ENCODE measurements at regions not wholly inside any gene's neighbourhood (a gene's known extent, or its start where the extent isn't known, plus 50 kb on each side); places are given as distances from the start of the nearest gene placed in this dataset.

GRCh38 chr2:128591022-128591860 lies 272.6 kb upstream of the HS6ST1 start:
- Histone ChIP-seq H3K4me3 (ENCODE audit: low read depth in 1 of 3, low read length in 3 of 3) (no peak overlapping the region), H3K9ac (ENCODE audit: low read depth in 1 of 2, low read length in 2 of 2) (no peak overlapping the region), H3K36me3 (ENCODE audit: control insufficient read depth in 4 of 4, insufficient read depth in 3 of 4, low read depth in 1 of 4, low read length in 3 of 4) (no peaks in the 10 kb centered on the region), H3K27ac (ENCODE audit: low read depth in 1 of 2, low read length in 2 of 2) (no peak overlapping the region), H3K4me1 (ENCODE audit: control insufficient read depth in 4 of 4, insufficient read depth in 4 of 4, low read length in 3 of 4) (peaks cover 4 to 38% (median 26%) of the 10 kb centered on the region in 4 donors), H3K9me3 (ENCODE audit: control insufficient read depth in 4 of 4, low read length in 3 of 4) (no peaks in the 10 kb centered on the region), H3K27me3 (ENCODE audit: control insufficient read depth in 4 of 4, insufficient read depth in 4 of 4, low read length in 3 of 4) (no peaks in the 10 kb centered on the region)
- TF ChIP-seq RXRA (IDR thresholded peaks at IDR 0.05), result no peak
- TF ChIP-seq REST (IDR thresholded peaks at IDR 0.05), result no peak
- TF ChIP-seq HNF4G (IDR thresholded peaks at IDR 0.05), result no peak
- TF ChIP-seq RAD21 (IDR thresholded peaks at IDR 0.05), result no peak
- TF ChIP-seq FOXA1 (IDR thresholded peaks at IDR 0.05), result no peak
- no peak for TF ChIP-seq SP1 (IDR thresholded peaks at IDR 0.05)
- no peak for TF ChIP-seq TAF1 (conservative IDR thresholded peaks at IDR 0.05)
- WGBS, result 87% methylated on average over 8 of the region's 8 CpGs
- no peak for DNase-seq (ENCODE audit: low spot score)

- Histone ChIP-seq H3K9me3 (ENCODE audit: control insufficient read depth in 4 of 4, low read length in 3 of 4) (no peaks in the 10 kb centered on the region), H3K36me3 (ENCODE audit: control insufficient read depth in 4 of 4, insufficient read depth in 3 of 4, low read depth in 1 of 4, low read length in 3 of 4) (no peaks in the 10 kb centered on the region), H3K27me3 (ENCODE audit: control insufficient read depth in 4 of 4, insufficient read depth in 4 of 4, low read length in 3 of 4) (no peaks in the 10 kb centered on the region), H3K27ac (ENCODE audit: low read depth in 1 of 2, low read length in 2 of 2) (no peak overlapping the region), H3K9ac (ENCODE audit: low read depth in 1 of 2, low read length in 2 of 2) (no peak overlapping the region), H3K4me3 (ENCODE audit: low read depth in 1 of 3, low read length in 3 of 3) (no peak overlapping the region), H3K4me1 (ENCODE audit: control insufficient read depth in 4 of 4, insufficient read depth in 4 of 4, low read length in 3 of 4) (peaks cover 4 to 38% (median 26%) of the 10 kb centered on the region in 4 donors)
- DNase-seq (ENCODE audit: low spot score), result no peak
- TF ChIP-seq JUND (IDR thresholded peaks at IDR 0.05), result no peak
- TF ChIP-seq RXRA (IDR thresholded peaks at IDR 0.05), result no peak
- TF ChIP-seq EGR1 (IDR thresholded peaks at IDR 0.05; ENCODE audit: low read depth in 2 of 2), result no peak
- TF ChIP-seq REST (IDR thresholded peaks at IDR 0.05), result no peak
- no peak for TF ChIP-seq HNF4A (conservative IDR thresholded peaks at IDR 0.05)
- TF ChIP-seq RAD21 (IDR thresholded peaks at IDR 0.05), result no peak
- TF ChIP-seq FOXA2 (IDR thresholded peaks at IDR 0.05), result no peak
- no peak for TF ChIP-seq CTCF (IDR thresholded peaks at IDR 0.05; ENCODE audit: low read depth, low read length, missing input control)
- TF ChIP-seq YY1 (IDR thresholded peaks at IDR 0.05), result no peak
- no peak for TF ChIP-seq GABPA (IDR thresholded peaks at IDR 0.05 in 1 of 2, conservative IDR thresholded peaks at IDR 0.05 in 1 of 2)
- no peak for TF ChIP-seq NR2F2 (IDR thresholded peaks at IDR 0.05)
- TF ChIP-seq MAX (IDR thresholded peaks at IDR 0.05), result no peak
- no peak for TF ChIP-seq SP1 (IDR thresholded peaks at IDR 0.05)
- no peak for TF ChIP-seq FOXA1 (IDR thresholded peaks at IDR 0.05)
- TF ChIP-seq ATF3 (IDR thresholded peaks at IDR 0.05), result no peak
- TF ChIP-seq TAF1 (conservative IDR thresholded peaks at IDR 0.05), result no peak
- no peak for TF ChIP-seq HNF4G (IDR thresholded peaks at IDR 0.05)
- TF ChIP-seq ZBTB33 (IDR thresholded peaks at IDR 0.05), result no peak
- WGBS, result 87% methylated on average over 11 of the region's 11 CpGs
Observed at GRCh38 chr2:128591861-128592822, 273.5 kb upstream of the HS6ST1 start.

Measured in liver (tissue), 8 donors.